ENCODE measurements at regions not wholly inside any gene's neighbourhood (a gene's known extent, or its start where the extent isn't known, plus 50 kb on each side); places are given as distances from the start of the nearest gene placed in this dataset.

DNA sequence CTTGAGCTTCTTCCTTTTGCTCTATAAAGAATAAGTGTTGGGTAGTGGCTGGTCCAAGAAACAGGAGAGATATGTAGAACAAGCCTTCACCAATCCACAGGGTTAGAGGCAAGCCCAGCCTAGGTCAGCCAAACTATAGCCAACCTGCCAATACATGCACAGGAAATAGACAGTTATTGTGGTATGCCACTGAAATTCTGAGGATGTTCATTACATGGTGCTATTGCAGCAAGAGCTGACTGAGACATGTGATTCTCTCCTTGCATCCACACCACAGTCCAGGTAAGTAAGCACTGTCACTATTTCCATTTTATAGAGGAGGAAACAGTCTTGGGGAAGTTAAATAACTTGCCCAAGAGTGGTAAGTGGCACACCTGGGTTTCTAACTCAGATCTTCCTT lies 268.1 kb downstream of the NPIPA8 start:
- no peak for DNase-seq (ENCODE audit: low read depth, low spot score)
- no peak overlapping the region for H3K9ac ChIP-seq (ENCODE audit: insufficient read length)
- no peak overlapping the region for H3K4me3 ChIP-seq
- no peaks in the 10 kb centered on the region for H3K36me3 ChIP-seq (ENCODE audit: insufficient read depth, low read length)
- TF ChIP-seq EZH2 (IDR thresholded peaks at IDR 0.05) (no peak), POLR2AphosphoS5 (IDR thresholded peaks at IDR 0.05; ENCODE audit: borderline replicate concordance, low read depth, low read length) (no peak), FOXP2 (optimal IDR thresholded peaks at IDR 0.05; ENCODE audit: control extremely low read depth, extremely low read length, insufficient read depth) (no peak)
- no peaks in the 10 kb centered on the region for H3K9me3 ChIP-seq (ENCODE audit: low read depth, low read length)
- H3K27ac ChIP-seq = no peak overlapping the region

- Histone ChIP-seq H3K36me3 (ENCODE audit: insufficient read depth, low read length) (no peaks in the 10 kb centered on the region), H3K27ac (no peak overlapping the region), H3K9me3 (ENCODE audit: low read depth, low read length) (no peaks in the 10 kb centered on the region), H3K9ac (ENCODE audit: insufficient read length) (no peak overlapping the region), H3K4me3 (no peak overlapping the region)
- no peak for TF ChIP-seq POLR2AphosphoS5 (IDR thresholded peaks at IDR 0.05; ENCODE audit: borderline replicate concordance, low read depth, low read length)
- TF ChIP-seq FOXP2 (optimal IDR thresholded peaks at IDR 0.05; ENCODE audit: control extremely low read depth, extremely low read length, insufficient read depth) = no peak
- no peak for TF ChIP-seq EZH2 (IDR thresholded peaks at IDR 0.05)
- no peak for DNase-seq (ENCODE audit: low read depth, low spot score)
These were observed 273.8 kb downstream of the NPIPA8 start for GRCh38 chr16:18062713-18063112.

DNA sequence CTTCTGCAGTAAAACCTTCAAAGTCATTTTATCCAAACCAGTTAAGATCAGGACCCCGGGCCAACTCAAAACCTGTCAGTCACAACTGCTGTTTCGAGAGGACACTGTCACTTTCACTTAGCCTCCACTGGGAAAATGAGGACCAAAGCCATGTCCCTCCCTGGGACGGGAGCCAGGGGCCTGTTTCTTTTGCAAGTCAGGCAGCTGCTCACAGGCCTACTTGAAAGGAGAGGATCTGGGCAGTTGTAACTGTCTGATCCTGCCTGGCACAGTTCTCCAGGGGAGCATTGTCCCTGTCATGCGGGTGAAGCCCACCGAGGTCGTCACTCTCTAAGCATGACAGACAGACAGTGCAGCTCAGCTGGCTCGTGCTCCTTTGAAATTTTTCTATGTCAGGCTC lies 276.2 kb downstream of the NPIPA8 start:
- H3K27ac ChIP-seq = no peak overlapping the region
- DNase-seq (ENCODE audit: low read depth, low spot score) = no peak
- no peak overlapping the region for H3K9ac ChIP-seq (ENCODE audit: insufficient read length)
- TF ChIP-seq POLR2AphosphoS5 (IDR thresholded peaks at IDR 0.05; ENCODE audit: borderline replicate concordance, low read depth, low read length) (no peak), FOXP2 (optimal IDR thresholded peaks at IDR 0.05; ENCODE audit: control extremely low read depth, extremely low read length, insufficient read depth) (no peak), EZH2 (IDR thresholded peaks at IDR 0.05) (no peak)
- H3K36me3 ChIP-seq (ENCODE audit: insufficient read depth, low read length) = no peaks in the 10 kb centered on the region
- no peak overlapping the region for H3K4me3 ChIP-seq
- no peaks in the 10 kb centered on the region for H3K9me3 ChIP-seq (ENCODE audit: low read depth, low read length)

DNA sequence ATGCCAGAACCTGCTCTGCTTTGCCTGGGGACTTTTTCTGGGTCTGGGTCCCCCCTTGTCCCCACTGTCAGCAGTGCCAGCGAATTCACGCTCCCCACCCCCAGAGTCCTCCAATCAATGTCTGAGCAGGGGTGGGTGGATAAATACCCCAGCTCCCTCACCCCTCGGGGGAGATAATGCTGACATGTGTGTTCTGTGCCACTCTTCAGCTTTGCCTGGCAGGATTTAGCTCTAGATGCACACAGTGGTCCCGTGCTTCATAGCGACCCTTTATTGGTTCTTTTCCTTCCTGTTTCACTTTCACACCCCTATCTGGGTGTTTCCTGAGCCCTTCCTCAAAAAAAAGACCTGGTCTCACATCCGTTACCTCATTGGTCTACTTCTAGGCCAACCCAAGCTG lies 277.0 kb downstream of the NPIPA8 start:
- Histone ChIP-seq H3K36me3 (ENCODE audit: insufficient read depth, low read length) (no peaks in the 10 kb centered on the region), H3K9ac (ENCODE audit: insufficient read length) (no peak overlapping the region), H3K27ac (no peak overlapping the region), H3K4me3 (no peak overlapping the region), H3K9me3 (ENCODE audit: low read depth, low read length) (no peaks in the 10 kb centered on the region)
- no peak for DNase-seq (ENCODE audit: low read depth, low spot score)
- TF ChIP-seq EZH2 (IDR thresholded peaks at IDR 0.05) = no peak
- TF ChIP-seq POLR2AphosphoS5 (IDR thresholded peaks at IDR 0.05; ENCODE audit: borderline replicate concordance, low read depth, low read length) = no peak
- no peak for TF ChIP-seq FOXP2 (optimal IDR thresholded peaks at IDR 0.05; ENCODE audit: control extremely low read depth, extremely low read length, insufficient read depth)

- Histone ChIP-seq H3K36me3 (ENCODE audit: insufficient read depth, low read length) (no peaks in the 10 kb centered on the region), H3K9me3 (ENCODE audit: low read depth, low read length) (no peaks in the 10 kb centered on the region), H3K27ac (no peak overlapping the region), H3K4me3 (no peak overlapping the region), H3K9ac (ENCODE audit: insufficient read length) (no peak overlapping the region)
- TF ChIP-seq EZH2 (IDR thresholded peaks at IDR 0.05) = no peak
- no peak for TF ChIP-seq FOXP2 (optimal IDR thresholded peaks at IDR 0.05; ENCODE audit: control extremely low read depth, extremely low read length, insufficient read depth)
- TF ChIP-seq POLR2AphosphoS5 (IDR thresholded peaks at IDR 0.05; ENCODE audit: borderline replicate concordance, low read depth, low read length) = no peak
- DNase-seq (ENCODE audit: low read depth, low spot score) = no peak
These were observed 277.4 kb downstream of the NPIPA8 start for GRCh38 chr16:18059089-18059488.

DNA sequence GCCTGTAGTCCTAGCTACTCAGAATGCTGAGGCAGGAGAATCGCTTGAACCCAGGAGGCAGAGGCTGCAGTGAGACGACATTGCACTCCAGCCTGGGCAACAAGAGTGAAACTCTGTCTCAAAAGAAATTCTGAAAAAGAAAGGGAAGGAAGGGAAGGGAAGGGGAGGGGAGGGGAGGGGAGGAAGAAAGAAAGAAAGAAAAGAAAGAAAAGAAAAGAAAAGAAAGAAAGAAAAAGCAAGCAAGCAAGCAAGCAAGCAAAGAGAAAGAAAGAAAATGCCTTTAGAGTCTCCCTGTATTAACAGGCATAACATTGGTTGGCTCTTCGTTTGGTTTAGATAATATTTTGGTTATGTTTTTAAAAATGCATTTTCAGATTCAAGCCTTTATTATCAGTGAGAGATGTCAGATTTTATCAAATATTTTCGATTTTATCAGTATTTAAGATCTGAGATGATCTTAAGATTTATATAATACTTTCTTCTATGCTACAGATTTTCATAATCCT lies 281.1 kb downstream of the NPIPA8 start:
- no peak overlapping the region for H3K27ac ChIP-seq
- TF ChIP-seq FOXP2 (optimal IDR thresholded peaks at IDR 0.05; ENCODE audit: control extremely low read depth, extremely low read length, insufficient read depth) (no peak), POLR2AphosphoS5 (IDR thresholded peaks at IDR 0.05; ENCODE audit: borderline replicate concordance, low read depth, low read length) (no peak), EZH2 (IDR thresholded peaks at IDR 0.05) (no peak)
- H3K9ac ChIP-seq (ENCODE audit: insufficient read length) = no peak overlapping the region
- no peak overlapping the region for H3K4me3 ChIP-seq
- DNase-seq (ENCODE audit: low read depth, low spot score) = no peak
- H3K36me3 ChIP-seq (ENCODE audit: insufficient read depth, low read length) = no peaks in the 10 kb centered on the region
- no peaks in the 10 kb centered on the region for H3K9me3 ChIP-seq (ENCODE audit: low read depth, low read length)

DNA sequence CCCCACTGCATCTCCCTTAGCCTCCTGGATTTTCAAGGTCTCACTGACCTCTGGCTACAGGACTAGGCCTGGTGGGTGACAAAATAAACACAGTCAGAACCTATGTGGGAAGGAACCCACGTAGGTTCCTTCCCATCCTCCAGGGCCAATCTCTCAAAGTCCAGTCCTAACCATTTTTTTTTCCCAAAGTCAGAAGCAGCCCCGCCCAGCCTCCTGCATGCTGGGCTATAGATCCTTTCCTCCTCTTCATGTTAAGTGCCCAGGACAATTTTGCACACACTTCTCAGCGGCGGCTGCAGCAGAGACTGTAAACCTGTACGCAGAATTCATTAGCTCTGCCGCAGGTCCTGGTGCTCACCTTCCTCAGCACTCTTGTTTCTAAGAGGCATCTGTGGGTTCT lies 285.8 kb downstream of the NPIPA8 start:
- no peak overlapping the region for H3K9ac ChIP-seq (ENCODE audit: insufficient read length)
- DNase-seq (ENCODE audit: low read depth, low spot score) = no peak
- no peak for TF ChIP-seq POLR2AphosphoS5 (IDR thresholded peaks at IDR 0.05; ENCODE audit: borderline replicate concordance, low read depth, low read length)
- TF ChIP-seq EZH2 (IDR thresholded peaks at IDR 0.05) = no peak

GRCh38 chr16:18050234-18050633 lies 286.3 kb downstream of the NPIPA8 start:
- DNase-seq (ENCODE audit: low read depth, low spot score) = no peak
- Histone ChIP-seq H3K27ac (no peak overlapping the region), H3K9me3 (ENCODE audit: low read depth, low read length) (no peaks in the 10 kb centered on the region), H3K4me3 (no peak overlapping the region), H3K9ac (ENCODE audit: insufficient read length) (no peak overlapping the region), H3K36me3 (ENCODE audit: insufficient read depth, low read length) (no peaks in the 10 kb centered on the region)
- TF ChIP-seq EZH2 (IDR thresholded peaks at IDR 0.05) = no peak
- no peak for TF ChIP-seq FOXP2 (optimal IDR thresholded peaks at IDR 0.05; ENCODE audit: control extremely low read depth, extremely low read length, insufficient read depth)
- TF ChIP-seq POLR2AphosphoS5 (IDR thresholded peaks at IDR 0.05; ENCODE audit: borderline replicate concordance, low read depth, low read length) = no peak

More for the DNA sequence above, 285.8 kb downstream of the NPIPA8 start:
- no peak overlapping the region for H3K4me3 ChIP-seq
- H3K27ac ChIP-seq = no peak overlapping the region
- H3K36me3 ChIP-seq (ENCODE audit: insufficient read depth, low read length) = no peaks in the 10 kb centered on the region
- H3K9me3 ChIP-seq (ENCODE audit: low read depth, low read length) = no peaks in the 10 kb centered on the region

DNA sequence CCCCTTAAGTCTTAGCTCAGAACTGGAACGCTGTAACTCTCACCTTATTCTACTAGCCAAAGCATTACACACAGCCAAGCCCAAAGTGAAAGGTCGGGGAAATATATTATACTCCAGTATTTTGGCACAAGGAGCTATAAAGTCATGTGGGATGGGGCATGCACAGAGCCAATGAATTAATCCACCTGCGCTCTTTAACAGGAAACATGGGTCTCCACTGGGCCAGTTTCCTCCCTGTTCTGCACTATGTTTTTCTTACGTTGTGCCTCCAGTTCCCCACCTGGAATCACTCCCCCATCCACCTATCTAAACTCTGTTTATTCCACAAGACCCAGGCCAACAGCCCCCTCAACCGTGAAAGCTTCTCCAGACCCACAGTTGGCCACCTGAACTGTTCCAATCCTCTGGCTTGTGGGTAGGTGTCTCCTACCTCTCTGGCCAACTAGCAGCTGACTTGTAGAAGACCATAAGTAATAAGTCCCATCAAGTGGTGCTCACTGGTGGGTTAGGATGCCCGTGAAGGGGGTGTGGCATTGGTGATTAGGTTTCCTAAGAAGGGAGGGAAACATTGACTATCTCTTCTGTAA lies 286.9 kb downstream of the NPIPA8 start:
- H3K4me3 ChIP-seq = no peak overlapping the region
- no peak for TF ChIP-seq FOXP2 (optimal IDR thresholded peaks at IDR 0.05; ENCODE audit: control extremely low read depth, extremely low read length, insufficient read depth)
- H3K9me3 ChIP-seq (ENCODE audit: low read depth, low read length) = no peaks in the 10 kb centered on the region
- no peaks in the 10 kb centered on the region for H3K36me3 ChIP-seq (ENCODE audit: insufficient read depth, low read length)
- no peak overlapping the region for H3K9ac ChIP-seq (ENCODE audit: insufficient read length)
- DNase-seq (ENCODE audit: low read depth, low spot score) = no peak
- H3K27ac ChIP-seq = no peak overlapping the region

All from SK-N-MC (cell line).